ENCODE measurements at regions not wholly inside any gene's neighbourhood (a gene's known extent, or its start where the extent isn't known, plus 50 kb on each side); places are given as distances from the start of the nearest gene placed in this dataset.

DNA sequence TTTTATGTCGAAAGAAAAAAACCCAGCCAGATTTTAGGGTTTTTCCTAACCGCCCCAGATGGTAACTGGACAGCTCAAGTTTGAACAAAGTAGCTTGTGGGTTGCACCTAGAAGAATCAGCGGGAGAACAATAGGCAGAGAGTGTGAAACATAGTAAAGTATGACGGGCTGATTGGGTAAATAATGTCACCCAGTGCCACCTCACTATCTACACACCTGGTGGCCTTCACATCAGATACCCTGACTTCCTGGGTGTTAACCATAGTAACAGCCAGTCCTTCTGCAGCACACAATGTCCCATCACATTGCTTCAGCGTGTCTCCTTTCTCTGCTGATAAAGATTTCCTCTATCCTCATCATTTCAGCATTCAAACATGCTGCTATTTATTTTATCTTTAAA is 159.1 kb upstream of the HS3ST1 start:
- no peak for DNase-seq

DNA sequence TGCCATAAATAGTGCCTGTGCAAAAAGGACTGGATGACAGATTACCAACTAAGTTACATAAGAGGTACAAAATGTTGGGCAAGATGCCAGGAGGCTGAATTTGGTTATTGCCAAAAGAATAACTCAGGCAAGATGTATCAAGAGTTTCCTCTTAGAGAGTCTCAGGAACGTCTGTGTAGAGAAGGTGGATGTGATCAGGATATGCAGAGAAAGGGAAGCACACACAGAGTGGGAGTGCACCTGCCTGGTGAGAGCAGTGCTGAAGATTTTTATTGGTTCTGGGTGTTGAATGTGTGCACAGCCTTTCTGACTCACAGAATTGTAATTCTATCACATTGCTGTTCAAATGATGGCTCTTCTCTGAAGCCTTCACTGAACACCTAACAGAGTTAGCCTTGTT is 156.8 kb upstream of the HS3ST1 start:
- DNase-seq = peak in 2 of 4 experiments; percentile 16 to 18

- DNase-seq = no peak
Measured at GRCh38 chr4:11568511-11568910, 139.8 kb upstream of the HS3ST1 start.

DNA sequence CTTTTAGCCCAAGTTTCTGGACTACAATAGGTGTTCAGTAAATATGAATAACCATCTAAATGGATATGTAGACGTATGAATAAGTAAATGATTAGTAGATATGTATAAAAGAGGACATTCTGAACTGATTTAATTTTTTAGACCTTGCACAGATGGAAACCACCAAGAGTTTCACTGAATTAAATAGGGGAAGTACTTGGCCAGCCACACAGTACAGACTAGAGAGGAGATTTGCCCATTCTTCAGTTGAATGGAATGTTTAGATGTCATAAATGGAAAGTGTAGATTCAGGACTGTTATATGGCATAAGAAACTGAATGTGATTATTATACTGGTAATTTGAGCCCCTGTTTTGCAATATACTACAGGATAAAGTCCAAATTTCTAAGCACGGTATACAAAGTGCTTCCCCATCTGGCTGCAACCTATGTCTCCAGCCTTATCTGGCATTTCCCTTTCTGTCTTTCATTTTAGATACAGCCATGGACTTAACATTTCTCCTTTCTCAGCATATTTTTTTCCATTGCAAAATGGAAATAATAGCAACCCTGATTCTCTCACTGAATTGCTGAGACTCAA is 137.8 kb upstream of the HS3ST1 start:
- peak in 3 of 4 experiments; percentile 20 to 49 (median 46) for DNase-seq

DNA sequence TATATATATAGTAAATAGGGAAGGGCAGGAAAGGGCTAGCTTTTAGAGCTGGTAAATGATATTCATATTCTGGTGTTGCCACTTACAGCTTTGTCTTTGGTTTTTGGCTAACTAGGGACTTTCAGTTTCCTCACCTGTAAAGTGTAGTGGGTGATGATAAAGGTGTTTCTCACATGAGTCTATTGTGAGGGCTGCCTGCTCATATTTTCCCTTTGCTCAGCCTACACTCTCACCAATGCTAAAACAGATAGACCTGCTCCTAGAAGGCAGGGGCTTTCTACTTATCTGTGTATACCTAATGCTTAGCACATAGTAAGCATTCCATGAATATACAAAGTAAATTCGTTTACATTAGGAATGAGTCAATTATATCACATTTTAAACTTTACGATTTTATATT is 137.2 kb upstream of the HS3ST1 start:
- DNase-seq = no peak

DNA sequence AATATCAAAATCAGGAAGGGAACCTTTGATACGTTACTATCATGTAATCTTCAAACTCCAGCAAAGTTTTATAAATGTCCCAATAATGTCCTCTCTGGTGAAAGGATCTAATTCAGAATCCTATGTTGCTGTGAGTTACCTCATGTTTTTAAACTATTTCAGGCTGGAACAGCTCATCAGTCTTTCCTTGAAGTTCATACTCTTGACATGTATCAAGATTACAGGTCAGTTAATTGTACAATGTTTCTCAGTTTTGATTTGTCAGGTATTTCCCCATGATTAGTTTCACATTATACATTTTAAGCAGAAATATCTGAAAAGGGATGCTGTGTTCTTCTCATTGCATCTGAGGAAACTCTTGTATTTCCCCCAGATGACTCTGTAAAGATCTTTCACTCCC is 136.5 kb upstream of the HS3ST1 start:
- DNase-seq = no peak

- DNase-seq = no peak
Measured at GRCh38 chr4:11564021-11564420, 135.3 kb upstream of the HS3ST1 start.

DNA sequence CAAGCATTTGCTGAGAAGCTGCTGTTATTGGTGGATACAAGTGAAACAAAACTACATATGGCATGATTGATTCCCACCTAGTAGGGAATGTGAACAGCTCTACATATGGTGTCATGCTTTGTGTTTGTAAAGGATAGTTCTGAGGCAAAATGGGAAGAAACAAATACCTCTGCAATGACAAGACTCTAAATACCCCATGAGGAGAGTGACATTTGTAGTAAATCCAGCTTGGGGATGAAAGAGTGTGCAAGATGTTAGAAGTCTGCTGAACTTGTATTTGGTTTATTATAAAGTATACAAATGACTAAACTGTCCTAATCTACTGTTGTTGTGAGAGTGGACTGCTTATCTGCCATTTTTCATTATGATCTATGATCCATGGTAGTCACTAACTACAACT is 120.8 kb upstream of the HS3ST1 start:
- no peak for DNase-seq

DNA sequence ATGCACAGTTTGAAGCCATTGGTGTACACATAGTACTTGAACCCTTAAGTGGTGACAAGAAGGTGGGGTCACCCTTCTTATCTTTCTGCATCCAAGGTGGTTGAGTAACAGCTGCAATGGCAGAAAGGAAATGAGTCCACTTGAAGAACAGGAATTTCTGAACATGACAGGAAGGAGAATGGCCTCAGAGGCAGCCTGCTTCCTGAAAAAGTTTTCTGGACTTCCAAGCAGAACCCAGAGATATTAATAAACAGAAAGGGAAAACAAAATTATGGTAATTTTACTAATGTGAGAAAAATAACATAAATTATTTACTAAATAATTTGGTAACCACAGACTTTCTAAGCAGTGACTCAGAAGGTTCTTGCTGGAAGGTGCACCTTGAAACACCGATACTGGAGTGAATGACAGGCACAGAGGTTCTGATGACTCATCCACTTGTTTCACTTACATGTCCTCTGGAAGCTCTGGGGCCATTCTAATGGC is 119.9 kb upstream of the HS3ST1 start:
- no peak for DNase-seq

- peak in 3 of 4 experiments; percentile 31 to 58 (median 57) for DNase-seq
Measured at GRCh38 chr4:11546391-11547175, 117.9 kb upstream of the HS3ST1 start.

GRCh38 chr4:11545651-11546050 is 117.0 kb upstream of the HS3ST1 start:
- DNase-seq = no peak

DNA sequence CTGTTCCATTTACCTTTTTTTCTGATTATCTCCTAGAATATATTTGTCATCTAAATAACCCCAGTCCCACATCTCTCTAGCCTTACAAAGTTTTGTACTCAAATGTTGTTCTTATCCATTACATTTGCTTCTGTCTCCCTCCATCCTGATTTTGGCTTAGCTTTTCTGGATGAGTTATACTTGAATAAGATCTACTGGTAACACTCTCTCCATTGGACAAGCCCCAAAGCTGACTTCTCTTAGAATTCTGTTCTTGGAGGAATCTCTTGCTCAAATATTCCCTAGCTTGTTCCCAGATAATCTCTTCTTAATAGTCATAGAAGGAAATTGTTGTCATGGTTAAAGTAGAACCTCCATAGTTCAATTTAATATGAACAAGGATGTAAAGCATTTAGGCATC is 115.5 kb upstream of the HS3ST1 start:
- no peak for DNase-seq

DNA sequence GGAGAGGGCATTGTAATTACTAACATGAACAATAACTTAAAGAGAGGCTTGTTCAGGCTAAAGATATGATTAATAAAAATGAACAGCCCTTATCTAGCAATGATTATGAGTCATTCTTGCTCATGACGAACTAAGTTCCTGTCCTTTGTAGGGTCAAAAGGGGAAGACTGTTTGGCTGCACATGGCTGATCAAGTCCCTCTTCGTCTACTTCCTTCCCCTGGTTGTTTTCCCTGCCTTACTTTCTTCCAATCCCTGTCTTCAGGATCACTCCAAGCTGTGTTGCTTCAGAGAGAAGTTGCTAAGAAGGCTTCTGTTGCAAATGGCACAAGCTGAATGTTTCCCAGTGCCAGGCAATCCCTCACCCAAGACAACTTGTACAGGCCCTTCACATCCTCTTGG is 115.0 kb upstream of the HS3ST1 start:
- DNase-seq = peak; percentile 61 to 86 (median 78)

GRCh38 chr4:11542952-11543351 is 114.3 kb upstream of the HS3ST1 start:
- no peak for DNase-seq

DNA sequence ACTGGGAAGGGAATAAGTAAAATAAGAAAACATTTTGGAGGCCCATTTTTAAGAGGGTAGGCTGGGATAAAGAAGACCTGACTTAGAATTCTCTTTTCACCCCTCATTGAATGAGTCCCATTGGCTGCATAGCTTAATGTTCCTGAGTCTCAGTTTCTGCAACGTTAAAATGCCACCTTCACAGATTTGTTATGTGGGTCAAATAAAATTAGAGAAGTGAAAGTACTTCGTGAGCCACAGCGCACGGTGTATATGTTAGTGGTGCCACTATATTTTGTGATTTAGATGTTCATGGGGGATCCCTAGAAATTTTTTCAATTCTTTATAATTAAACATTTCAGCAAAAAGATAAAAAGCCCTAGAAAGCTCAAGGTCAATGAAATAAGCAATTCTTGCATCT is 109.2 kb upstream of the HS3ST1 start:
- peak in 2 of 4 experiments; percentile 23 to 33 for DNase-seq

DNA sequence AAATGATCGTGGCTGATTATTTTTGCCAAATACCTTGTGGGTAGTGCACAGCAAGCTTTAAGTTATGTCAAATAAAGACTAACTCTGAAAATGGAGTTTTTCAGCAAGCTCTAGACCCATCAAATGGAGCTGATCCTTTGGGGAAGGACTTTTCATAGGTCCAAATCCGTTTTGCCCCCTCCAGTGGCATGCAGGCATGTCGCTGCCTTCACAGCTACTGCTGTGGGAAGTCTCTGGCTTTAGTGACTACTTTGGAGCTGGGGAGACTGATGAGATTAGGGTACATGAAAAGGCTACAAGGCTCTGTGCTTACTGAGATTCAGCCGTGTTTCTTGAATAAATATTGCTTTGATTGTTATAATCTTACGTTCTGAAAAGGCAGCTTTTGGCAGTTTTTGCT is 106.6 kb upstream of the HS3ST1 start:
- no peak for DNase-seq

GRCh38 chr4:11534623-11535302 is 106.1 kb upstream of the HS3ST1 start:
- peak in 2 of 4 experiments; percentile 32 to 36 for DNase-seq

GRCh38 chr4:11532138-11532537 is 103.4 kb upstream of the HS3ST1 start:
- no peak for DNase-seq

- no peak for DNase-seq
Measured at GRCh38 chr4:11529625-11530201, 101.0 kb upstream of the HS3ST1 start.

- no peak for DNase-seq
Measured at GRCh38 chr4:11525085-11525484, 96.4 kb upstream of the HS3ST1 start.

- no peak for DNase-seq
Measured at GRCh38 chr4:11518754-11519153, 90.1 kb upstream of the HS3ST1 start.

DNA sequence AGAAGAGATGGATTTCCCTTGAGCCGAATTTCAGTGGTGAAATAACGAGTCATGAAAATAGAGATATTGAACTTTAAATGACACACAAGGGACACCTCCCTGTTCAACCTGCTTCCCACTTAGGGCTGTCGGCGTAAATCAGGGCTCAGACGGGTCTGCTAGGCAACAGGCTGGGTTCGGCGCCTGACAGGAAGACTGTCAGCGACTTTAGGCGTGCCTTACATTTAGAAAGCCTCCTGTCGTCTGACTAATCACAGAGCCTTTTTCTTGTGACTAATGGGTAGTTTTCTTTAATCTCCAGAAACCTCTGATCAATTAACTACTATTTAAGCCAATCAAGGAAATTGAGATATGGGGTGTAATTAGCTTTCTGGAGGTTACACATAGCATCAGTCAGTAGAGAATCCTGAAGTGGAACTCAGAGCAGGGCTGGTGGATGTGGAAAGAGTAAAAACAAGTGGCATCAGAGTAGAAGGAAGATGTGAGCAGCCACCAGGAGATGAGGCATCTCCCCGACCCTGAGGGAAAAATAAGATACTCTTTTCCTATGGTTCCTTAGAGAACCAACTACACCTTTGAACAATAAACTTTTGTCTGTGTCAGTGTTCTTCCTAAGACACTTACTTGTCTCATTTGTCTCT is 86.2 kb upstream of the HS3ST1 start:
- peak in 3 of 4 experiments; percentile 7 to 17 (median 8) for DNase-seq

GRCh38 chr4:11514003-11514402 is 85.3 kb upstream of the HS3ST1 start:
- no peak for DNase-seq

All from suppressor macrophage (primary cell).